ENCODE measurements at regions not wholly inside any gene's neighbourhood (a gene's known extent, or its start where the extent isn't known, plus 50 kb on each side); places are given as distances from the start of the nearest gene placed in this dataset.
"Not testable (repeated sequence)": the region's sequence is repeated elsewhere in the genome, so short reads cannot be mapped to it uniquely, and the experiment has no call there.

DNA sequence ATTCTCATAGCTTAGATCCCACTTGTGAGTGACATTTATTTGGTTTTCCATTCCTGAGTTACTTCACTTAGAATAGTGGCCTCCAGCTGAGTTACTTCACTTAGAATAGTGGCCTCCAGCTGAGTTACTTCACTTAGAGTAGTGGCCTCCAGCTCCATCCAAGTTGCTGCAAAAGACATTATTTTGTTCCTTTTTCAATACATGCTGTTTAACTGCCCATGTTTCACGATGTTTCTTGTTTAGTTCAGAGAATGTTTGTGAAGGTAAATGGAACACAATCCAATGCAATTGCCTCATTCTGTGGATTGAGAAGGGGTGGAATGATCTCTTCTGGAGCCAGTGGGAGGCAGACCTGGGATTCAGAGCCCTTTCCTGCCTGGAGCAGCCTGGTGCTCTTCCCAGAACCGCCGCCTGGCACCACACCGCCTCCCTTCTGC, 273.5 kb upstream of the ATP5MC3 start:
- no peak for DNase-seq
- intact Hi-C loops (cut with DNase I), result no loop called here
- no peak for ATAC-seq

DNA sequence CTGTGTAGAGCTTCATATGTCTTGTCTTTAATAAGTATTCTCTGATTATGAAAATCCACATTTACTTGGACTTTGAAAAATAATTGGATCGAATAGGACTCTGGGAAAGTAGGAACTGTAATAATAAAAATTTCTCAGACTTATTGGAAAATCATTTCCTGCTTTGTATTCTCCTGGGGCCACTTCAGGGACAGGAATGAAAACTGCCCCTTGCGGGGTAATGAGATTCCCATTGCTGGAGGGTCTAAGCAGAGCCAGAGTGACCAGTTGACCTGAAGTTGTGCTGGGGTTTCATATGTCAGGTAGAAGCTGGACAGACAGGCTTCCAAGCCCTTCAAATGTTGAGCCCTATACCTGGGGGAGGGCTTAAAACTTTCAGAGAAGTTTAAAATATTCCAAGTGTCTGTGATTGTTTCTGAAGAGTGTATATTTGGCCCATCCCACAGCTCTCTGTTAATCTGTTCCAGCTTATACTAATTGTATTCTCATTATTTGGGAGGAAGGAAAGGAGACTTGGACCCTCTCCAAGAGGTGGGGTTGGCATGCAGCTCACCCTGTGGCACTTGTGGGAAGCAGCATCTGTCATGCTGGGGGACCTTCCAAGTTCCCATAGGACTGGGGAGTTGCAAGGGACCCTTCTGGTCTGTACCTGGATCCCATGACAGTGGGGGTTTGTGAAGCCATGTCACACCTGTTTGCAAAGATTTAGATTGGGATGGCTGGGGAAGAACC, 268.7 kb upstream of the ATP5MC3 start:
- intact Hi-C loops (cut with DNase I), result no loop called here
- no peak for ATAC-seq
- no peak for DNase-seq

DNA sequence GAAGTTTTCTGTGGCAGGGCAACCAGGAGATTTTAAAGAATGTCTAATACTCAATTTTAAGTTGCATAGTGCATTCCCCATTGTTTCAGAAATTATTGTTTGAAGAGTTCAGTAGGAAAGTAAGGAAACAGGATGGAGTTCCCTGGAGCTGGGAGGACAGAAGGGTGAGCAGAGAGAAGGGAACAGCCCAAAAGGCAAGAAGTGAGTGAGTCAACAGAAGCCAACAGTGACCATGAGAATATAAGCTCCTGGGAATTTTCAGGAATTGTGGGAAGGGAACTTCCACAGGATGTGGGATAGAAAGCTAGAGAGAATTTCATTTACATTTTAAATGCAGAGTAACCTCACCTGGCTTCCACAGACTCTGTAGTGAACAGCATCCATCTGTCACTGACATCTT, 268.1 kb upstream of the ATP5MC3 start:
- ATAC-seq (no peak), DNase-seq (no peak)
- intact Hi-C loops (cut with DNase I), result no loop called here

DNA sequence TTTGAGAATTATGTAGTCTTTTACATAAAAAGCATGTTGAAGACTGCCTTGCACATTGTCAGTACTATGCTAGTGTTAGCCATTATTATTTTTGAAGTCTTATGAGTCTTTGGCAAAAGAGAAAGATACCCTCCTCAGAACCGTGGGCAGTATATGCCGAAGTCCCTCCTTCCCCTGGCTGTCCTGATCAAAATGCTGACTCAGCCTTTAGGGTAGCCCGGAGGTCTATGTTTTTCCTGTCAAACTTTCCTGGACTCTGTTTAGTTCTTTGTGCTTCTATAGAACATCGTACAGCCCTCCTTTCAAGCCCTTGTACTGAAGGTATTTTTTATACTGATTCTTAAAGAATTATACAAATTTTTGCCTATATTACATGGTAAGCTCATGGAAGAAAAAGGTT, 264.7 kb upstream of the ATP5MC3 start:
- DNase-seq (no peak), ATAC-seq (no peak)
- intact Hi-C loops (cut with DNase I), result no loop called here

DNA sequence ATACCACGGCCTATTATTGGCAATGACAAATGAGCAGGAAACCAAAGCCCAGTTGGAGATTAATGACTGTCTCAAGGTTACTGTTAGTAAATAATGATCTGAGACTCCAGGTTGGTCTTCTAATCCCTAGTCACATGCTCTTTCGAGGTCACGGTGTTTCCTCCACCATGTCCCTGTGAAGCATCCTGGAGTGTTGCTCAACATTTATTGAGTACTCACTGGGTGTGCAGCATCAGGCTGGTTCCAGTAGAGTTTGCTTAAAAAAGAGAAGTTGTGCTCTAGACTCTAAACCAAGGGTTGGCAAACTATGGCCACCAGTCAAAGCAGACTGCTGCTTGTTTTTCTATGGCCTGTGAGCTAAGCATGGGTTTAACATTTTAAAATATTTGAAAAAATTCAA, 263.8 kb upstream of the ATP5MC3 start:
- DNase-seq (no peak), ATAC-seq (no peak)
- intact Hi-C loops (cut with DNase I), result no loop called here

DNA sequence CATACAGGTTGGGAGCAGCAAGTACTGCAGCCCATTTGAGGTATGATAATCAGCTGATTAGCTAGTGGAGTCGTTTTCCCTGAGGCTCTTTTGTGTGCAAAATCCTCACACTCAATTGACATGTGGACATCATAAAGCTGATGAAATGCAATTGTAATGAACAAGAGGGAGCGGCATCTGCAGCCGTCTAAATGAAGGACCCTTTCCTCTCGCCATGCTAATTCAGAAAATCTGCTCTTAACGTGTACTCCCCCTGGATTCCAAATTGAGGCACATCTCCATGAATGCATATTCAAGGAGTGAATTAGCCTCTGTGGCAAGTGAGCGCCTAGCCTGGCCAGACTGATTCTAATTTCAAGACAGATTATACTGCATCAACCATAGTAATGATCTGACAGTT, 260.9 kb upstream of the ATP5MC3 start:
- ATAC-seq, result no peak
- DNase-seq, result no peak
- intact Hi-C loops (cut with DNase I), result no loop called here

DNA sequence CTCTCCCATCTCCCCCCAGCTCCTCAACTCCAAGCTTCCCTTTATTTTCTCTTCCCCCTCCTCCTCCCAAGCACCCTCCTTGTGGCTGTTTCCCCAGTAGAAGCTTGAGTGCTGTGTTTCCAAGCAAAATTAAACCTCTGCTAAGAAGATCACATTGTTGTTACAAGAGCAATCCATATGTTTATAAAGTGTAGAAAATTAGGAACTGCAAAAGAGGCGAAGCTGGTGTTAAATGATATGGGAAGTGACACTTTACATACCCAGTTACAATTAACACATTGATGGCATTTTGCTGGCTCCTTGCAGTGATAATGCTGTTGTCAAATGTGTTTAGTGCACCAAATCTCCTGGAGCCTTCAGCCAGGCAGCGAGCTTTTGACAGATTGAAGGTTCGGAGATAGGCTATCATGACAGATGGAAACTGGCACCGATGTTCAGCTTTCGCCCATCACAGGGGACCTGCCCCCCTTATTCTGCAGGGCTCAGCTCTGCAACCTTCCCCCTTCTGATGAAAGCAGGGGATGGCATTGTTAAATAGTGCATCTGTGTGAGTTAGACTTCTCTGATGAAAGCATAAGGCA, 259.8 kb upstream of the ATP5MC3 start:
- no peak for DNase-seq
- intact Hi-C loops (cut with DNase I), result no loop called here
- no peak for ATAC-seq

DNA sequence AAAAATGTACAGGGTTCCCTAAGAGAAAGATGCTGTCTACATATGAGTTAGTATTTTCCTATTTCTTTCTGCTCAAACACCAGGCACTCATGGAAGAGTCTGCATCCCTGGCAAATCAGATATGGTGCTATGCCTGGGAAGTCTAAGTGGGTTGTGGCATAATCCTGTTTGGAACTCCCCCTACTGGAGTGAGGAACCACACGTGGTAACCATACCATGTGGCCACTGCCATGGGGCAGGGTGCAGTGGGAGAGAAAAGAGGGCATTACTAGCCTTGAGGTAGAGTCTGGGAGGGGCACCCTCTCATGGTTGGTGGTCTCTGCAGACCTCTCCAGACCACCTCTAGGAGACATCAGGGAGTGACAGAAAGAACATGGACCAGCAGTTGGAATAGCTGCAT, 257.9 kb upstream of the ATP5MC3 start:
- intact Hi-C loops (cut with DNase I), result no loop called here
- ATAC-seq (no peak), DNase-seq (no peak)

DNA sequence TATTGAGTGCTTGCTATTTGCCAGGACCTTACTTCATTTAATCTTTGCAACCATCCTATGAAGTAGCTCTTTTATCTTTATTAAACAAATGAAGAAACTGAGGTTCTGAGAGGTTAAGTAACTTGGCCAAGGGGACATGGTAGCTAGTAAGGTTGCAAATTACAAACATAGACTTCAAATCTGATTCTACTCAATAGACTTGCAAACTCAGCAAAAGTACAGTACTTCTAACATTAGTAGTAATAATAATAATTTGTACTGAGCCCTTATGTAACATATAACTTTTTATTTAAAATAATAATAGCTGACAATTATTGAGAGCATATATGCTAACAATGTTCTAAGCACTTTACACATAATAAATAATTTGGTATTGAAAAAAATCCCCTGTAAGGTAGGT, 255.7 kb upstream of the ATP5MC3 start:
- no peak for ATAC-seq
- intact Hi-C loops (cut with DNase I), result no loop called here
- DNase-seq, result no peak

DNA sequence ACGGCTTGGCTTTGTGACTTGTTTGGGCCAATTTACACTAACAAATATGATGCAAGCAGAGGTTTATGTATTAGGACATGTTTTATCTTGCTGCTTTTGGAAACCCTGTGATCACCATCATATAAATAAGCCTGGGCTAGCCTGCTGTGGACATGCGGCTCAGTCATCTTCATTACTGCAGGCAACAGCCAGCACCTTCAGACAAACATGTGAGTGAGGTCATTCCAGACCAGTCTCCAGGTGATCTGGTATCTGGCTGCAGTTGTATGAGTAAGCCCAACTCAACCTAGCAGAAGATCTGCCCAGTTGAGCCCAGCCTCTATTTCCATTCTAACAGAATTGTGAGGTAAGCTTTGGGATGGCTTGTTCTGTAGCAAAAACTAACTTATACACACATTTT, 254.6 kb upstream of the ATP5MC3 start:
- intact Hi-C loops (cut with DNase I), result no loop called here
- ATAC-seq (no peak), DNase-seq (no peak)

DNA sequence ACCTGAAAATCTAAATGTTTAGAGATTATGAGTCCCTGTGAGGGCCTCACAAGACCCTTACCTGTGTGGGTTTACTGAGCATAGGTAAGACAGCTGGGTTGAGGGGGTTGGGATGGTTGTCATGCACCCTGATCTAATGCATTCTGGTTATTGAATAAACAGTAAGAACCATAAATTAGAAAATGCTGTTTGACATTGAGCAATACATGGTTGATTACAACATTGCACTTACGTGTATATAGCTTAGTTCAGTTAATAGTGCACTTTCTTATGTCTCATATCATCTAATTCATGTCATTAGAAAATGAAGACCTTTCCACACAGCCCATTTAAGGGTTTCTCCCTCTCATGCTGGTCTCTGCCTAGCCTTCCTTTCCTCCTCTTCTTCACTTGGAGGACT, 253.5 kb upstream of the ATP5MC3 start:
- DNase-seq, result no peak
- intact Hi-C loops (cut with DNase I), result no loop called here
- no peak for ATAC-seq

DNA sequence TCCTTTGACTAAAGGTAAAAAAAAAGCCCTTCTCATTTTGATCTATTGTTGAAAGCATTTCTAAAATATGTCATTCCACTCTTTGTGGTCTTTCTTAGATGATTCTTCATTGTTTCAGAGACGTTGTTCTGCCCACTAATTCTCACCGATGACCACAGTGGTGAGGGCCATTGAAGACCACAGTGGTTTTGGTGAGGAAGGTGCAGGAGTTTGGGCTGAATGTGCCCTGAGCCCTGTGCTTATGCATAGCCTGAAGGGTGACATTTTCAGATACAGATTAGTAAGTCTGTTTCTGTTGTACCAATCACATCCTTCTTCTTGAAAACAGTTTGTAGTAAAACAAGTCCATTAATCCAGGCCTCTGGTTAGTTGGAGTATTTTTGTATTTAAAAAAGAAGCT, 251.3 kb upstream of the ATP5MC3 start:
- no peak for ATAC-seq
- intact Hi-C loops (cut with DNase I), result no loop called here

DNA sequence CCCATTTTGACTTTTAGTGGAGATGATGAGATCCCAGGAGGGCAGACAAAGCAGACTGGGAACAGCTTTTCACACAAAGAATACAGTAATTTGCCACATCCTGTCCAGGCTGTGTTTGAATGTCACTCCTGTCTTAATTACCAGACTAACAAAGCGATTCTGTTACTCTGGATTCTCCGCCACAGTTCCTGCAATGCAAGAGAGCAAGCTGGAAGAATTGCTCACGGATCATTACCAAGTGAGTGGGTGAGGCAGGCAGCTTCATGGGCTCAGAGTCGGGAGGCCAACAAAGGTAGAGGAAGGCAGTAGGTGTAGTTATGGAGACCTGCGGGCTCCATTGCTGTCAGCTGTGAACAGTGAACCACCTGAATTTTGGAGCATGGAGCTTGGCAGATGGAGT, 250.5 kb upstream of the ATP5MC3 start:
- intact Hi-C loops (cut with DNase I), result no loop called here
- ATAC-seq, result no peak
- DNase-seq, result no peak

More for the DNA sequence above, 251.3 kb upstream of the ATP5MC3 start:
- DNase-seq, result no peak

DNA sequence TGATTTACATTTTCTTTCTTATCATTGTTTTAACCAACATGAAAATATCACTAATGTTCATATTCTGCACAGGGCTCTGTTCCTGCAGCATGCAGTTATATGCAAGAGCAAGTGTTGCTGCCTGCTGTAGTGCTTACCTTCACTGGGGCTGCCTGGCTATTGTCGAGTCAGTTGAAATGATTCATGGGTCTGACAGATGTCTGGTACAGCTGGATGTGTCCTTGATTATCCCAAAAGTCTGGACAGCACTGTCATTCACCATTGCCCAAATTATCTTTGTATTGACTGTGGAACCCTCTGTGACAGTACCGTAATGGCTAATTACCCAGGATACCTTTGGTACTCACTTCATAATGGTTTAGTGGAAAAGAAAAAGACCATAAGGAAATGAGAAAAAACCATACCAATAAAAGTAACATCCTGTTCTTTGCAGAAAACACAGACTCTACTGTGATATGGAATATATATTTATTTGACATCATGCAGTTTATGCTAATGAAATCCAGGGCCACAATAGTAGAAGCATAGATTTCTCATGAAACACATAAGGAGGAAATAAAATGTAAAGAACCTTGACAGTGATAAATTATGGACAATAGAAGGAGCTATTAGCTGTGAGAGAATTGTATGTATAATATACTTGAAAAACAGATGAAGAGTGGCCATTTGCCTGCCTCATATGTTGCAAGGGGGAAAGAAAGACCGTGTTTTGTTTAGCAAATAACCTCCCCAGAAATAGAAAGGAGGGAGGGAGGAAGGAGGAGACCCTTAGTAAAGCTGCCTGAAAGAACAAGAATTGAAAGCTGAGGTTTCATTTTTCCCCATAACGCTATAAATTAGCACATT, 249.8 kb upstream of the ATP5MC3 start:
- intact Hi-C loops (cut with DNase I), result no loop called here
- DNase-seq, result no peak
- ATAC-seq, result no peak

DNA sequence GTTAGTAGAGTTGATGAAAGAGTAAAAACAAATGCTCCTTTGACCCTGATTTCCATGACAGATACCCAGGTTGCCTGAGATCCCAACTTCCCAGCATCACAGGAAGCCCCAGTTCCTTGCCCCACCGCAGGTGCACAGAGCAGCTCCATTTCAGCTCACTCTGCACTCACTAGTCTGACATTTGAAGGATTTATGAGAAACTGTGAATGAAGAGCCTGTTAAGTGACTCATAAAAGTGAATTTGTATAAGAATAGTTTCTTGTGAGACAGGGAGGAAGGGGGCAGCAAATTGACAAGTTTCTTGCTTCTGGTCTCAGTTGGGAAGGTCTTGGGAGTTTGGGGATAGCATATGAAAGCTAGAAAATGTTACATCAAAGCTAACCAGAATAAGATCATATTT, 248.7 kb upstream of the ATP5MC3 start:
- no peak for DNase-seq
- intact Hi-C loops (cut with DNase I), result no loop called here
- no peak for ATAC-seq

DNA sequence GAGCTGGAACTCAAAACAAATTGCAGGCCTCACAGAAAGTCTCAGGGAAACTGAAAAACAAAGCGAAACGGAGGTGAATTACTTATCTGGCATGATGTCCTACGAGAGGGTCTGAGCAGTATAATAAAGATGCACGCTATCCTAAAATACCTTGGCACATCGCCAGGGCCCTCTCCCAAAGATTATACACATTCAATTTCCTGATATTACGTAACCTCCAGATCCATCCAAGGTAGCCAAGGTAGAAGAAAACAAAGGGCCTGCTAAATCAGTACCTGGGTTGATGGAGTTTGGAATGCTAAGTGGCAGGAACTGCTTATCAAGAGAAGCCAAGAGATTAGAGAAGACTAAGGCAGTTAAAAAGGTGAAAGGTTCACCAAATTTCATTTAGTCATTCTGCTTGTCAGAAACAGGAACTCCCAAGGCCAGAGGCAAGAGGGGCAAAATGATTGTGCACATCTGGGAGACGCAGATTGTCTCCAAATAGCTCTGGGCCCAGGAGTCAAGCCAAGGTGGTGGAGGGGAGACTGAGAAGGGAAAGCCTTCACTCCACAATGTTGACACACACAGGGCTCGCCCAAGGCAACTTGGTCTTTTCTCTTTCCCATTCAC, 236.8 kb upstream of the ATP5MC3 start:
- DNase-seq (no peak), ATAC-seq (no peak)
- intact Hi-C loops (cut with DNase I), result loop anchor here in 1 of 2 donors (5.0 kb wide), 1 partner anchor 669 kb away; no protein-coding TSS in a partner anchor

DNA sequence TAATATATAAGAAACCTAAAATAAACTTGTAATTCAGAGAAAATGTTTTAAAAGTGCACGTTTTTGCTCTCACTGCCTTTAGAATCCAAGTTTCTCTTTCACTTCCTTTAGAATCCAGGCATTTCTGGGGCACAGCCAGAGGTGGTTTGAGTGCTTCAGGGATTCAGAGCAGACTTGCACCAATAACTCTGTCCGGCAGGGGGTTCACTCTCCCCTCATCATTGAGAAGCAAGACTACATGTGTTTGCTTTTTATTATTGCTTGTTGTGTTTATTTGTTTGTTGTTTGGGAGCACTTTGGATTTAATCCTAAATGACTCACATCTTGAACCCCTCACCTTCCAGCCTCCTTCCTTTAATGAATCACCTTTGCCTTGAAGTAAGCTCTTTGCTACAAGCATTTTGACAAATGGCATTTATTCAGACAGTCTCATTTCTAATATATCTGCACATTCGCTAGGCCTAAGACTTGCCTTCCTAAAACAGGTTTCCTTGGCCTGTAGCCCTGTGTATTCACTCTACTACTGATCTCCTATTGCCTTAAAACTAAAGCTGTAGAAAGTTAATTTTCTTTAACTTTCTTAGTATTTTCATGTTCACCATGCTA, 233.5 kb upstream of the ATP5MC3 start:
- peak; percentile 41 to 71 for ATAC-seq
- DNase-seq, result peak; percentile 57
- intact Hi-C loops (cut with DNase I), result loop anchor here in 1 of 2 donors (5.0 kb wide), 1 partner anchor 672 kb away; no protein-coding TSS in a partner anchor

DNA sequence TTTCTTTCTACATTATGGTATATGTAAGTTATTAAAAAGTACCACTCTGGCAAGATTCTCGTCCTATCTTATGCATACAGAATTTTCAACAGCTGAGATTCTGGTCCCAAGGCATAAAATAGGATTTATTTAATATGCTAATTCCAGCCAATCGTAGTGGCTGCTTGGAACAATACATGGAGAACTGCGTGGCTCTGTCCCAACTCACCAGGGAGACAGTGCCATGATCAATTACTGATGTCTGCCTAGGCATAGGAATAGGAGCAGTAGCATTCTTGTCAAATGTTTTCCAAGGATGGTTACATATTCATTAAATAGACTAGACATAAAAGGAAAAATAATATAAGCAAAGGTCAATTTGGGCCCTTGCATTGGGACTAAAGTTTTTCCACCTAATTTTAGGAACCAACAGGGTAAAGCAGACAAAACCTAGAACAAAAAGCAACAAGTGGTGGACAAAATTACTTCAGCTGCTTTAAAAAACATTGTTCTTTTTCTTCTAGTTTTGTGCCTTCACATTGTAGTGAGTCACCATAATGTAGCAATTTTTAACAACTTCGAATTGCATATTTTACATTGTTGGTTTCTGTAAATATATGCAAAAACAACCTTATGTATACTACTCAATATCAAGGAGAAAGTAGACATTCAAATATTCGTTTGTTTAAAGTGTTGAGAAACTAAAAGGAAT, 232.8 kb upstream of the ATP5MC3 start:
- no peak for DNase-seq
- no peak for ATAC-seq
- intact Hi-C loops (cut with DNase I), result no loop called here

DNA sequence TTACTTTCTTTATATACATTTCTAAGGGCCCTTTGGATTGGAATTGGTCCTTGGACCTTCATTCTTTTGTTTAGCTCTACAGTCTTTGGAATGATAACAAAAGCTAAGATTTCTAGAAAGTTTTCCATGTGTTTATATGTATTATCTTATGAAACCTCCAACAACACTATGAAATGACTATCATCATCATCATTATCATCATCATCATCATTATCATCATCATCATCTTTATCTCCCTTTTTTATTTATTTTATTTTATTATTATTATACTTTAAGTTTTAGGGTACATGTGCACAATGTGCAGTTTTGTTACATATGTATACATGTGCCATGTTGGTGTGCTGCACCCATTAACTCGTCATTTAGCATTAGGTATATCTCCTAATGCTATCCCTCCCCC, 229.4 kb upstream of the ATP5MC3 start:
- ATAC-seq; intact Hi-C loops (cut with DNase I); DNase-seq: not testable (repeated sequence)

Data from left cardiac atrium (tissue), 4 donors.